Fibroblast of the aortic adventitia (primary cell): ENCODE measurements at regions not wholly inside any gene's neighbourhood (a gene's known extent, or its start where the extent isn't known, plus 50 kb on each side); places are given as distances from the start of the nearest gene placed in this dataset.

Experiments
- DNase-seq: peaks from one replicate; pipeline ENCODE4 v3.0.0-alpha.2; 2010; ENCODE audit warnings: low read depth
- H3K4me3 ChIP-seq: 2 replicates; pipeline ENCODE4 v1.5.1; 2011; ENCODE audit warnings: low read depth, mild to moderate bottlenecking, control low read depth, low read length, moderate library complexity
- TF ChIP-seq, protein P1 (sequence below): IDR thresholded peaks from 2 replicates; pipeline ENCODE4 v1.5.1; 2011; ENCODE audit warnings: mild to moderate bottlenecking, low read length, control low read depth, inconsistent platforms; ENCODE audit not compliant: insufficient read depth

DNA sequence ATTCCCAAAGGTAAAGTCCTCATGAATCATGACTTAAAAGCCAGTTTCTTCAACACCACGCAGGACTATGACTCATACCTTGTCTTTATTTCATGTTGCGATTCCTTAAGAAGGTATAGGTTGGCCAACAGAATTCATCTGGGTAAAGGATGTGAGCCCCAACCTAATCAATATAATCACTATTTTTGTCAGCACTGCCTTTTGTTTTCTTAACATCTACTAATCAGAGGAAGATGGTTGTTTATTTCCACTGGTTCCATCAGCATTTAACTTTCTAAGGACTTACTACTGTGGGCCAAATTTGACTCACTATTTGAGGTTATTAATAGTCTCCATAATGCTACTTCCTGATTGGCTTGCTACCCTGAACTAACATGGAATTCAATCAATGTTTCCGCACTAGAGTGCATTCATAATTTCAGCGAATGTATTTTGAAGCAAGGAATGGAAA lies 78.6 kb downstream of the SCG2 start:
- H3K4me3 ChIP-seq: no peak overlapping the region
- peak; percentile 60 for DNase-seq
- TF ChIP-seq, protein P1, sequence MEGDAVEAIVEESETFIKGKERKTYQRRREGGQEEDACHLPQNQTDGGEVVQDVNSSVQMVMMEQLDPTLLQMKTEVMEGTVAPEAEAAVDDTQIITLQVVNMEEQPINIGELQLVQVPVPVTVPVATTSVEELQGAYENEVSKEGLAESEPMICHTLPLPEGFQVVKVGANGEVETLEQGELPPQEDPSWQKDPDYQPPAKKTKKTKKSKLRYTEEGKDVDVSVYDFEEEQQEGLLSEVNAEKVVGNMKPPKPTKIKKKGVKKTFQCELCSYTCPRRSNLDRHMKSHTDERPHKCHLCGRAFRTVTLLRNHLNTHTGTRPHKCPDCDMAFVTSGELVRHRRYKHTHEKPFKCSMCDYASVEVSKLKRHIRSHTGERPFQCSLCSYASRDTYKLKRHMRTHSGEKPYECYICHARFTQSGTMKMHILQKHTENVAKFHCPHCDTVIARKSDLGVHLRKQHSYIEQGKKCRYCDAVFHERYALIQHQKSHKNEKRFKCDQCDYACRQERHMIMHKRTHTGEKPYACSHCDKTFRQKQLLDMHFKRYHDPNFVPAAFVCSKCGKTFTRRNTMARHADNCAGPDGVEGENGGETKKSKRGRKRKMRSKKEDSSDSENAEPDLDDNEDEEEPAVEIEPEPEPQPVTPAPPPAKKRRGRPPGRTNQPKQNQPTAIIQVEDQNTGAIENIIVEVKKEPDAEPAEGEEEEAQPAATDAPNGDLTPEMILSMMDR: no peak

DNA sequence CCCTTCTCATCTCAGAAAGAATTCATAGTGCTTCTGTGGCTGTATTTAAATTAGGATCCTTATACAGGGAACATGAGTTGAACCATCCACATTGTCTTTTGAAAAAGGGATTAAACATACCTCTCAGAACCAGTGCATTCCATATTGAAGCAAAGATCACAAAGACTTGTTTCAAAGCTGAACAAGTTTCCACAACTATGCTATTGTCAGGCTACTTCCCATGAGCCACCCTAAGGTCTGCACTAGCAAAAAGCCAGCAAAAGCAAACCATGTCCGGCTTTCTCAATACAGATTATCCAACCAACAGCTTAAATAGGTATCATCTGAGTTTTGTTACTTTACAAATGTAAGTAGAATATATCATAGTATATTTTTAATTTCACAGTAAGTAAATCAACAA lies 78.1 kb downstream of the SCG2 start:
- TF ChIP-seq, protein P1: no peak
- no peak for DNase-seq
- H3K4me3 ChIP-seq: no peak overlapping the region

DNA sequence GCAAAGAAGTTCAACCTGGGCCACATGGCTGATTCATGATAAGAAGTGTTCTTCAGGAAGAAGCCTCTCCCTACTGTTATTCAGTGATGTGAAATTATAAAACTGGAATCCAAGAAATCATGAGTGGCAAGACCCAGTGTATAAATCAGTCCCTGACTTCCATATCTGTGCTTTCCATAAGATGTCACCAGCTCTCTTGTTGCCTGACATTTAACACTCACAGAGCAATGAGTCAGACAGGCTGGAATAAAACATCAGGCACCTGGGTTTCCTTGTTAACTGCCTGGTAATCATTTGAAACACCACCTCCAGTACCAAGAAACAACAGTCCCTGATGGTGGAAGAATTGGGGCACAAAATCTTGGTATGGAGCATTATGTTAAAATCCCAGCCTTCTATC lies 76.1 kb downstream of the SCG2 start:
- TF ChIP-seq, protein P1: no peak
- H3K4me3 ChIP-seq: no peak overlapping the region
- no peak for DNase-seq

DNA sequence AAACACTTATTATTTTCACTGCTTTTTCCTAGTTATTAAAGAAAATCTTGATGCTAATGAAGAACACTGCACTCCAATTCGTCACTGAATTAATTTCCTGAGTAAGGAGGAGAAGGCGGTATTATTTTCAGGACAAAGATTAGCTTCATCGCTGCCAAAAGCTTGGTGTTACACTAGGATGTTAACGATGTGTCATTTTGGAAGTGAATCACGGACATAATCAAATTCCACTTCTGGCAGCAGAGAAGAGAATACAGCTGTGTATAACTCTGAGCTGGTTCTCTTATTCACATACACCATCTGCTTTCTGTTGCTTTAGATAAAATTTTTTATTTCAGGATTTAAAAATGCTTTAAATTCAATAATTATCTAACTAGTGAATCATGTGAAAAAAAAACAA lies 74.1 kb downstream of the SCG2 start:
- peak; percentile 54 for DNase-seq
- no peak overlapping the region for H3K4me3 ChIP-seq
- TF ChIP-seq, protein P1: no peak

DNA sequence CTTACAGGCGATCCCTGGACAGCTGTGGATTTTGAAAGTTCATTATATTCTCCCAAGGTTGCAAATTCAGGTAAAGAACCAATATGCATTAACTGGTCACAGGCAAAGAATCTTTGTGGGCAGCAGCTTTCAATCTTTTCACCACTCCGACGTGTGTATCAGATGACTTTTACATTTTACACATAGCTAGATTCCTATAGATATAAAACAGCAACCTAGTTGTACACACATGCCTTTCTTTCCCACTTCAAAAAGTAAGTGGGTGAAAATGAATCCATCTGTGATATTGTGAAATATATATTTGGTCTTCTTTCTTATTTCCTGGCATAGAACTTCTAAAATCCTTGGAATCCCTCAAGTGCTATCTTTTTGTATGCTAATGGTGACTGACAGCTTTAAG lies 72.5 kb downstream of the SCG2 start:
- TF ChIP-seq, protein P1: no peak
- no peak for DNase-seq
- H3K4me3 ChIP-seq: no peak overlapping the region

DNA sequence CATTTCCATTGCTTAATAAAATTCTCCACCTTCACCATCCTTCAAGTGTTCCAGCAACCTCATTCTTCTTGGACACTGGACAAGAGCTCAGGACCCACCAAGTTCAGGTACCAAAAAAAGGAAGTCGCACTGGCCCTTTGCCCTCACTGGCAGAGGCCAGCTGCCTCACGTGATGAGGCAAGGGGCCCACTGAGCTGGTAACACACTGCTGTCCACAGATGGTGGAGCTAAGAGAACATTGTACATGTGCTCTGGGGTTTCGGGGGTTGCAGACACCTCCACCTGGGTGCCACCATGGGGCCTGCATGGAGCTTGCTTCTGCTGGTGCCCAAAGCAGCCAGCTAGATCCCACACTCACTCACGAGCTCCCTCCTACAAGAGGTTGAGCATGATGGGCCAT lies 71.3 kb downstream of the SCG2 start:
- TF ChIP-seq, protein P1: no peak

DNA sequence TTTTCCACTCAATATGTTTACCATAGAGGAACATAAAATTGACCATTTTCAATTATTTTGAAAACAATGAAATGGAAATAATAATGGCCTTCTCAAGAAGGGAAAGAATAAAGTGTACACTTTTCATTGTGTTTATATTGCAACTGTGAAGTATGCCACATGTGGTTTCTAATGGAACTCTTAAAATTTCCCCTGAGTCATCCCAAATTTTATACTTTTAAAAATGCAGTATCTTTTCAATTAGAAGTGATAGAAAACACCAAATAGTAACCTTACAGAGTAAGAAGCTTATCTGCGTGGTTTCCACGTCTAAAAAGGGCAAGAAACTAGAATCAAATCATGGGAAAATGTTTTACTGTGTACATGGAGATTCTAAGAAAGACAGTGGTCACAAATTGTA lies 70.0 kb downstream of the SCG2 start:
- no peak overlapping the region for H3K4me3 ChIP-seq
- TF ChIP-seq, protein P1: no peak
- DNase-seq: peak; percentile 28

More for the DNA sequence above, 71.3 kb downstream of the SCG2 start:
- H3K4me3 ChIP-seq: no peak overlapping the region
- no peak for DNase-seq
